AG20443 (cell line): ENCODE measurements at regions not wholly inside any gene's neighbourhood (a gene's known extent, or its start where the extent isn't known, plus 50 kb on each side); places are given as distances from the start of the nearest gene placed in this dataset.
"Not testable (repeated sequence)": the region's sequence is repeated elsewhere in the genome, so short reads cannot be mapped to it uniquely, and the experiment has no call there.

Source experiments
- DNase-seq: peaks from one replicate; pipeline ENCODE4 v3.0.0; 2012; ENCODE audit warnings: low spot score, mixed read lengths

- DNase-seq: no peak
Observed at GRCh38 chr6:135722190-135722589, 129.3 kb upstream of the PDE7B start.

GRCh38 chr6:135722679-135723078 is 128.8 kb upstream of the PDE7B start:
- peak; percentile 65 for DNase-seq

DNA sequence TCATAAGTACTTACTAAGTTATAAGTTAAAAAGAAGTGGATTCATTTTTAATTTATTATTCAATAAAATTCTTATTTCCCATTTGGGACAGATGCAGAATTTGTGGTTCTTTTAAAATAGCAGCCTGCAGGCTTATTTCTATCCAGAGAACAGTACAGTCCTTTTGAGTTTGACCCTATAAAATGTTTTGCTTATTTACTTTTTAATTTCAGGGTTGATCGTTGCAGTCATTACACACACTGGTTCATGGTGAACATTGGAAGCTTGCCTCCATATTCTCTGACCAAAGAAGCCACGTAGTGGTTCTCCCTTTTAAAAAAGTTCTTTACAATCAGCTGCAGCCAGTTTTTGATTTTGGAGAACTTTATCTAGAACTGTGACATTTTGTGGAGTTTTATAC is 122.9 kb upstream of the PDE7B start:
- DNase-seq: no peak

DNA sequence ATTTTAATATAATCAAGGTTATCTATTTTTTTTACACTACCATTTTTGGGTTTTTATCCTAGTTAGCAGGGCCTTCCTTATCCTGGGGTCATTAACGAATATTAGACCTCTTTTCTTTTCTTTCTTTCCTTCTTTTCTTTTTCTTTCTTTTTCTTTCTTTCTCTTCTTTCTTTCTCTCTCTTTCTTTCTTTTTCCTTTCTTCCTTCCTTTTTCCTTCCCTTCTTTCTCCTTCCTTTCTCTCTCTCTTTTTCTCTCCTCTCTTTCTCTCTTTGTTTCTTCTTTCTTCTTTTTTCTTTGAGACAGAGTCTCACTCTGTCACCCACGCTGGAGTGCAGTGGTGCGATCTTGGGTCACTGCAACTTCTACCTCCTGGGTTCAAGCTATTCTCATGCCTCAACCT is 120.4 kb upstream of the PDE7B start:
- DNase-seq: no peak

- not testable (repeated sequence) for DNase-seq
Observed at GRCh38 chr6:135736351-135736750, 115.2 kb upstream of the PDE7B start.

DNA sequence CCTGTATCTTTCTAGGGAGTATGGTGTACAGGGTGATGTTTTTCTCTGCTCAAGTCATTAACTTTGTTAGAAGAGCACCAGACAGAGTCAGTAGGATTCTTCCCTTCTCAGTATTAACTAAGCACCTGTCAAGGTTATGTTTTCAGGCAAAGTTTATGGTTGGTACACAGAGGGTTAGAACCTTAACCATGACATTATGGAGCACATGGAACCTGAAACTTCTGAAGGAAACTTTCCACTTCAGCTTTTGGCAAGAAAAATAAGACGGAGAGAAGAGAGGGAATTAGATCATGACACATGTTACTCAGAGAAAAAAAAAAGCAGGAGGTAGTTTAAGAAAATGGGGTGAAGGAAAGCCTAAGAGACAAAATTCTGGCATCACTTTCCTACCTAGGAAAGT is 112.9 kb upstream of the PDE7B start:
- no peak for DNase-seq

DNA sequence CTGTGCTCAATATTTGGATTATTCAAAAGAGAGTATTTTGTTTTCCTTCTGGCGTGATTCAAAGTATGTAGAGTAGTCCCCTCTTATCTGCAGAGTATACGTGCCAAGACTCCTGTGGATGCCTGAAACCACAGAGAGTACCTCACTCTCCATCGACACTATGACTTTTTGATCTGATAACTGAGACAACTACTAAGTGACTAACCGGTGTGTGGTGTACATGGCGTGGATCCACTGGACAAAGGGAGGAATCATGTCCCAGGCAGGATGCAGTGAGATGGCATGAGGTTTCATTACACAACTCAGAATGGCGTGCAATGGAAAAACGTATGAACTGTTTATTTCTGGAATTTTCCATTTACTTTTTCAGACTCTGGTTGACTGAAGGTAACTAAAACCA is 112.2 kb upstream of the PDE7B start:
- peak; percentile 51 for DNase-seq

GRCh38 chr6:135740580-135740979 is 110.9 kb upstream of the PDE7B start:
- DNase-seq: no peak

DNA sequence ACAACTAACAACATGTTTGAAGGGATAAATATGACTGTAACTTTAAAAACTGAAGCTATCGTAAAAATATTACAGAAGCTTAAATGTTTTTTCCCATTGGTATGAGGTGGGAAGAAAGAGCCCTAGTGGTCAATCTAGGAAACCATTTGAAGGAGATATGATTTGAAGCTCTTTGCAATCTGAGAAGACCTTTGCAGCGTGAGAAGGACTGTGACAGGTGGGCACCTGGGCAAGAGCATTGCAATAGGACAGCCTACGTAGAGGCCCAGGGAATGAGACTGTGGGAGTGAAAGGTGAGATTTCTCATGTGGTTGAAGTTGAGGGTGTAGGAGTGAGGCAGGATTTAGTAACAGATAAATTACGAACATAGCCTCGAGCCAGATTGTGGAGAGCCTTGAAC is 108.0 kb upstream of the PDE7B start:
- DNase-seq: no peak

GRCh38 chr6:135748189-135748588 is 103.3 kb upstream of the PDE7B start:
- DNase-seq: no peak

GRCh38 chr6:135750081-135750480 is 101.4 kb upstream of the PDE7B start:
- no peak for DNase-seq

DNA sequence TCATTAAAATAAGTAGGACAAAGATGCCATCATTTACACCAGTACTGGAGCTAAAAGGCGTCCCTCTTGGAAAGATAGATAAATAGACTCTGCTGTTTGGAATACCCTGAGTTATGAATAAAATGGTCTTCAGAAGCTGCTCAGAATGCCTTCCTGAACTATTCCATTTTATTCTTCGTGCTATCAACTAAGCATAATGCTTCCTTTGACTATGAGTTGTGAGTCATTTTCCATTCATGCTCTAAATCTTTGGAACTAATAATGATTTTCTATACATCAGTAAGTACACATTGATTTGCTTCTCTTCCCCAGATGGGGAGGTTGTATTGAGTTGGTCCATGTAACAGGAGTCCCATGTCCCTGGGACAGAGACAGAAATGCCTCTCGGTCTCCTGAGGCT is 98.3 kb upstream of the PDE7B start:
- no peak for DNase-seq

DNA sequence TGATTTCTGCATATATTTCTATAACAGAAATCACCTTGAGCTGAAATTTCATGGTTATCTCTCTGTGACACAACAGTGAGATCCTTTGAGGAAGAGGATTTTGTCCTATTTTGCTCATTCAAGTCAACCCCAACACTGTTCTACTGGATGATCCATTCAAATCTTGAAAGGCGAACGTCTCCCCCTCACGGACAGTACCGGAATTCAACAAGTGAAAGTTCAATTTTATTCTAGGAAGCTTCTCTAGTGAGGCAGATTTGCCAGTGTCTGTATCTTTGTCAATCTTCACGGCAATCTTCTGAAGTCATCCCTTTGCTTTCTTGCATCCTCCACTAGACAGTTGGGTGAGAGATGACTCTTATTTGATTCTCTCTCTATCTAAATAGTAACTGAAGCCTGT is 91.7 kb upstream of the PDE7B start:
- DNase-seq: no peak

DNA sequence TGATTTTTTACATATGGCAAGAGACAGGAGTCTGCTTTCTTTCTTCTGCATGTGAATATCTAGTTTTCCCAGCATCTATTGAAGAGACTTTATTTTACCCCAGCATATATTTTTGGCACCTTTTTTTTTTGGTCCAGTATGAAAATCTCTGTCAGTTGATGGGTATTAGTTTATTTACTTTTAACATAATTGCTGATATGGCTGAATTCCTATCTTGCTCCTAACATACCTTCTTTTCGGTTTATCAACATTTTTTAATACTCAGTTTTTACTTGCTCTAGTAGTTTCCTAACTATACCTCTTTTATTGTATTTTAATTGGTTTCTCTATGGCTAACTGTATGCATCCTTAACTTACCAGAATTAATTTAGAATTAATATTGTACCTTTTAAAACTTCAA is 77.5 kb upstream of the PDE7B start:
- DNase-seq: no peak

DNA sequence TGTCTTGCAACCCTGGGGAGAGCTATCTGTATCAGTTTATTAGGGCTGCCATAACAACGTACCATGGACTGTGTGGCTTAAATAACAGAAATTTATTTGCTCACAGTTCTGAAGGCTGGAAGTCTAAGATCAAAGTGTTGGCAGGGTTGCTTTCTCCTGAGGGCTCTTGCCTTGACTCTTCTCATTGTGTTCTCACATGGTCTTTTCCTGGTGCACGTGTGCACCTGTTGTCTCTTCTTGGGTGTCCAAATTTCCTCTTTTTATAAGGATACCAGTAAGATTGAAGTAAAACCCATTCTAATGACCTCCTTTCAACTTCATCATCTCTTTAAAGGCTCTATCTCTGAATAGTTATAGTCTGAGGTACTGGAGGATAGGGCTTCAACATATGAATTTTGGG is 72.3 kb upstream of the PDE7B start:
- no peak for DNase-seq

DNA sequence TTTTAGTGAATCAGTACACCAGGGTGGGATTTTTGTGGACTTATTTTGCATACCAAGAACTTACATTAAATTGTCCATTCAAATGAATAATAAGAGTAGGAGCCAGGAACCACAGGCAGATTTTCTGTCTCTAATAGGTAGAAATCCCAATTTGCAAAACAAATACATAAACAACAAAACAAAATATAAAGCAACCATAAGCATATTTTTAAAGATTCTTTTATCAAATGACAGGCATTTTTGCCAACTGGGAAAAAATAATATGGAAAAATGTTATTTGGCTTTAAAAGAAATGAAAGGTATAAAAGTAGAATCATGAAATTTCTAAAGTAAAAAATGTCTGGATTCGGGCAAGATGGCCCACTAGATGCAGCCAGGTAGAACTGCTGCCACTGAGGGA is 71.2 kb upstream of the PDE7B start:
- no peak for DNase-seq

DNA sequence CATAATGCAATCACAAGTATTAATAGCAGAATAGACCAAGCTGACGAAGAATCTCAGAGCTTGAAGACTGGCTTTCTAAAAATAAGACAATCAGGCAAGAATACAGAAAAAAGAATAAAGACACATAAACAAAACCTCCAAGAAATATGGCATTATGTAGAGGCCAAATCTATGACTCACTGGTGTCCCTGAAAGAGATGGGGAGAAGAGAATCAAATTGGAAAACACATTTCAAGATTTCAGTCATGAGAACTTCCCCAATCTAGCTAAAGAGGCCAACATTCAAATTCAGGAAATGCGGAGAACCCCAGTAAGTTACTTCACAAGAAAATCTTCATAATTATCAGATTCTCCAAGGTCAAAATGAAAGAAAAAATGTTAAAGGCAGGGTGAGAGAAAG is 69.0 kb upstream of the PDE7B start:
- DNase-seq: no peak

DNA sequence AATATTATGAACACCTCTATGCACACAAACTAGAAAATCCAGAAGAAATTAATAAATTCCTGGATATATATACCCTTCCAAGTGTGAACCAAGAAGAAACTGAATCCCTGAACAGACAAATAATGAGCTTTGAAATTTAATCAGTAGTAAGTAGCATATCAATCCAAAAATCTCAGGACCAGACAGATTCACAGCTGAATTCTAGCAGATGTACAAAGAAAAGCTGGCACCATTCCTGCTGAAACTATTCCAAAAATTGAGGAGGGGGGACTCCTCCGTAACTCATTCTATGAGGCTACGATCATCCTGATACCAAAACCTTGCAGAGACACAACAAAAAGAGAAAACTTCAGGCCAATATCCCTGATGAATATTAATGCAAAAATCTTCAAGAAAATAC is 67.0 kb upstream of the PDE7B start:
- no peak for DNase-seq

GRCh38 chr6:135789375-135790050 is 62.0 kb upstream of the PDE7B start:
- no peak for DNase-seq

GRCh38 chr6:135791441-135791840 is 60.1 kb upstream of the PDE7B start:
- no peak for DNase-seq

DNA sequence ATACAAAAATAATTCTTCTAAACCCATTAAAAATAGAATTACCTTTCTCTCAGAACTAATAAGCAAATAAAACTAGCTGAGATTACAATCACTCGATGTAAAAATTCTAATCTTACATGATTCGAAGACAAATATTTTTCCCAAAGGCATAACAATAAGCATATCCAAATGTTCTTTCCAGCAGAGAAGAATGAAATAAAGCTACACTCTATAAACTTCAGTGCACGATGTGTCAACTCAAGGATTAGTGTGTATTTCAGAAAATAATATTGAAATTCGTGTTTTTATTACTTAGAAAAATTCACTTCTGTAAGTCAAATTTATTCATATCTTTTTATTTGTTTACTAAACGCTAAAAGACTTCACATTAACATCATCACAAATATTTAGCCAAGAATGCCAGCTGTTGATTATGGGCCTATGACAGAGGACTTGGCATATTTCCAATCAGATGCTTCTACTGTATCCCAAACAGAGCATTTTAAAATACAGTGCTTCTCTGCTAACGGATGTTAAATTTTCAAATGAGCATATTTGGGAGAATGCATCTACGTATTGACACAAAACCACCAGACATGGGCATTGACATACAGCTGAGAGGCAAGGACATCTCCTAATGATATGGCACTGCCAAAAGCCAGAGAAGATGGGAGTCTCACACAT is 54.7 kb upstream of the PDE7B start:
- DNase-seq: no peak

GRCh38 chr6:135797361-135797760 is 54.1 kb upstream of the PDE7B start:
- no peak for DNase-seq

DNA sequence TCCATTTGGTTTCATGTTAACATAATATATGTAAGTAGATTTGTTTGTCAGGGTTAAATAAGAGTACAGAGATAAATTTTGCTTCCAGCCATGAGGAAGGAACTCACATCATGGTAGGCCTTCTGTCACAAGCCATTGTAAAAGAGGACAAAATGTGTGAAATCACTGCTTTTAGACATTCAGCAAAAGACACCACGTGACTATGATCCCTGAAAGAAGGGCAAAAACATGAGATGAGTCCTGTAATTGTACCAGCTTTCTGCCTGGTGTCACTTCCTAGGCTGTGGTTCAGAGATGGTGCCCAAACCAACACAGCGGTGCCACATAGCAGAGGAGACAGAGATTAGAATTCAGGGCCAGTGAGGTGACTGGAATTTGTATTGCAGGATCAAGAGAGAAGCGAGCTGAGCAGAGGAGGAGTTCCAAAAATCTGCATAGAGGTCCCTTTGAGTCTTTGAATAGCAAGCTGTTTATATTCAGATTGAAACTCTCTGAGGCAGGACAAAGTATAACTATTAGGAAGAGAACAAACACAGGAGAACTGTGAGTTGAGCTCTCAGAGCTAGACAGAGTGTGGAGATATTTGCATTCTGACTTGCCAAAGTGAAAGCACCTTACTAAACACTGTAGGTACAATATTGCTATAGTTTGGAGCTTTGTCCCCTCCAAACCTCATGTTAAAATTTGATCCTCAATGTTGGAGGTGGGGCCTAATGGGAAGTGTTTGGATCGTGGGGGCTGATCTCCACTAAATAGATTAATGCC is 52.6 kb upstream of the PDE7B start:
- no peak for DNase-seq
